SW480 (cell line): ENCODE measurements at regions not wholly inside any gene's neighbourhood (a gene's known extent, or its start where the extent isn't known, plus 50 kb on each side); places are given as distances from the start of the nearest gene placed in this dataset.

Source experiments
- DNase-seq: peaks from one replicate; pipeline ENCODE4 v3.0.0-alpha.2; 2016; ENCODE audit warnings: low spot score

DNA sequence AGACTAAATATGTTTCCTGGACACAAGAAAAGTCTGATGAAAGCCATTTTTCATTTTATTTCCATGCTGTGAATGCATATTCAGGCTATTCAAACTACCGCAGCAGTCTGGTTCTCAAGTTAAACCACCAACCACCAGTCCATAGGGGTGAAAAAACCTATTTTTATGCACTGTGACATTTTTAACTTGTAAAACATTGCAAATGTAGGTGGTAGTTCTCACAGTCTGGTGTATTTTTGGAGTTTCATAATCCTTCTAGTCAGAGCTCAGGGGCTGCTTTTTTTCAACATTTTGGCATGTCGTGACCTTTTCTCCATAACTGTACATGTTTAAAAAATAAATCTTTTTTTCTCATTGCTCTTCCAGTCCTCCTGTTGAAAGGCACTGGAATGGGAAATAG lies 907.6 kb upstream of the ADGRL2 start:
- no peak for DNase-seq

DNA sequence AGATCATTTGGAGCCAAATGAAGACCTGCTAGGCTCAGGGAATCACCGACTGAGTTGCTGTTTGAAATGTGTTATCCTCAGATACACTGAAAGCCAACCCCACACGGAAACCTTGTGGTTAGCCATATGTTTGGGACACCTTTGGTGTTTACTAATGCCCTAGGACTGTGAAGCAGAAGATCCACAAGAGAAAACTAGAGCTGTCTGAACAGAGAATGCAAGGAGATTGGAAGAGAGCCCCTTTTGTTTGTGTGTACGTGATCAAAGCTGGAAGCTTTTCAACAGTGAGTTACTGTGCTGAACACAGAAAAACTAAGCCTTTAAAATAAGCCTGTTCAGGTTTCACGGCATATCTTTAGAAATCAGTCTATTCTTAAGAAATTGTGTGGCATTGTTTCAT lies 908.2 kb upstream of the ADGRL2 start:
- no peak for DNase-seq

DNA sequence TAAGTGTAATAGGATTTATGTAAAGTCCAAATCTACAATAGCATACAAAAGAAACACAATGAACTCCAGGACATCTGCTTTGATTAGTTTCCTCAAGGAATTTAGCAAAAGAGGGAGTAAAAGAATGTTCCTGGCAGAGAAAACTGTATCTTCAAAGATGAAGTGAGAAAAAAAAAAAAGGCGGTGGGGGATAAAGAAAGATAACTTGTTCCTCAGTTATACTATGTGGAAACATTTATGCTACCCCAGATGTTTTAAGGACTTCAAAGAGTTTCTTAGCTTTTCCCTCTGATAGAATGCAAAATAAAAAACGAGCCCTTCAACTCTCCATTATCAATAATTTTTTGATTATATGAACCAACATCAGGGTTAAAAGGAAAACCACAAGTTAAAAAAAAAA lies 908.9 kb upstream of the ADGRL2 start:
- DNase-seq, result no peak

DNA sequence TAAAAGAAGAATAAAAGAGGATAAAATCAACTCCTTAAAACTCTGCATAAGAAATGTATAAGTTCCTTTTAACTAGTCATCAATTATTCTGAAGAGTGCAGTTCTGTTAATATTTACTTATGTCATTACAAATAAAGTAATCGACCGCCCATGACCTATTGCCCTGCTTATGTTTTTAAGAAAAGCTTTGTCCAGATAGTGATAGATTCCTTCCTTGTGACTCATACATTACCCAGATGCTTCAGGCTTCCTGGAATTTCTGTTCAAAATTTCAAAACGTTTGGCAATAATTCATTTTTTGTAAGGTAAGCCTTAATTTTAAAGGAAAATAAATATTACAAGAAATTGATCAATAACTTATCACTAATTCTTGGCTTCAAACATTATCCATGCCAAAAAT lies 918.2 kb upstream of the ADGRL2 start:
- no peak for DNase-seq

DNA sequence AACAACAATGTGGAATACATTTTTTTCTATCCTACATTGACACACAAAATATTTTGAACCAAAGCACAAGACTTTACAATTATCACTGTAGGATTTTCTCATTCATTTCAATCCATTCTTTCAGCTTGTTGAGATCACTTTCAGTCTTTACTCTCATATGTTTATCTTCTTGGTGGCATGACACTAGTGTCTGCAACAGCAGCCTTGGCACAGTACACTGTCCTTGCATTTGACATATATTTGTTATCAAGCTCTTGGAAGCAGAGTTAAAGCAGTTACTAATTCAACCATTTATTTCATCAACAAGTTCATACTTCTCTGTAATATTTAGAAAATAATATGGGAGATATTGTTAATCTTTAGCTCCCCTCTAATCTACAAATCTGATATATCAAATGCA lies 922.4 kb upstream of the ADGRL2 start:
- no peak for DNase-seq

DNA sequence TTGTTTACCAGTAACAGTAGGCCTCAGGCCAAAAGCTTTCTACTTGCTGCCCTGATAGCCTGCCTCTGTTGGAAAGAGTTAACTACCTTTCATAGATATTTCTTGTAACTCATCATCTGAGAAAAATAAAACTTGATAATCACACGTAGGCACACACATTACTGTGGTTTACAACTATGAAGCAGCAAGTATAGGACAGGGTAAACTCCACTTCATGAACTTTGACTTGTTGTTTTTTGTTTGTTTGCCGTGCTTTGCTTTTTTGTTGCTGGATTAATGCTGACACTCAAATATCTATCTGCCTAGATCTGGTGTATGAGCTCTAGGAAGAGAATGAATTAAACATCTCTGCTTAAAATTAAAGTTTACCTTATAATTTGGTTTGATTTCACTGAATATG lies 924.7 kb upstream of the ADGRL2 start:
- no peak for DNase-seq

DNA sequence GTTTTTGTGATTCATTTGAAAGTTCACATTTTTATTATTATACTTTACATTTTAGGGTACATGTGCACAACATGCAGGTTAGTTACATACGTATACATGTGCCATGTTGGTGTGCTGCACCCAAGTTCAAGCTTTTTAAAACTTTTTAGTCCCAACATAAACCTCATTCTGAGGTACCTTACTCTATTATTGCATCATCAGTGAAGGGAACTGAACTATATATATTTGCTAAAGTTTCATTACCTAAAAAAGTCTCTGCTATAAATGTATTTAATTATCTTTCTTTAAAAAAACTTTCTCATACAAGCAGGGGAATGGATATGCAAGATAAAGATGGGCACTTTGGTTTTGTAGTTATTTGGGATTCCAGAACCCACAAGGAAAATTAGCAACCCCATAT lies 931.4 kb upstream of the ADGRL2 start:
- DNase-seq, result no peak

DNA sequence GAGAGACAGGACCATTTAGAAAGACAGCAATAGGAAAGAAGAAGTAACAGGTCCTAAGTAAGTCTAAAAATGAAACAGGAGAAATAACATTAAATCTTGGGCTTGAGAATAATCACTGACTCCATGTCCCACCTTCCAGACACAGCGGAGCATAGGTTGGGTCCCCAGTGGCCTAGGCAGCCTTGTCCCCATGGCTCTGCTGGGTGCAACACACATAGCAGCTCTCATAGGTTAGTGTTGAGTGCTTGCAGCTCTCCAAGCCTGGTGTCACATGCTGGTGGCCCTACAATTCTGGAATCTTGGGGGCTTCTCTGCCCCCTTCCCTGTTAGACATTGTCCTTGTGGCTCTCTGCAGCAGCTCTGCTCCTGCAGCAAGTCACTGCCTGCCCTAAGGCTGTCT lies 952.8 kb upstream of the ADGRL2 start:
- DNase-seq, result no peak

DNA sequence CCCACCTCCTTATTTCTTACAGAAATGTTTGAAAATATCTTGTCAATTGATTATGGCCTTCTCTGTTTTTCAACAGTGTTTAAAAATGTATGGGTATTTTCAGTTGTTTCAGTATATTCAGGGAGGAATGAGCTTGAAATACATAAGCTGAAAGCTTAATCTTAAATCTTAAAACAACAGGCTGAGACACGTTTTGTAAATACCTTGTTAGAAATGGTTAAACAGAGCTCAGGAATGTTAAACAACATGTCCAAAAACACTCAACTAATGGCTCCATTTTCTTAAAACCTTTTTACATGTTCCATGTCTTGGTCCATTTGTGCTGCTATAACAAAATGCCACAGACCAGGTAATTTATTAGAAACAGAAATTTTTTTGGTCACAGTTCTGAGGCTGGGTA lies 953.8 kb upstream of the ADGRL2 start:
- no peak for DNase-seq

DNA sequence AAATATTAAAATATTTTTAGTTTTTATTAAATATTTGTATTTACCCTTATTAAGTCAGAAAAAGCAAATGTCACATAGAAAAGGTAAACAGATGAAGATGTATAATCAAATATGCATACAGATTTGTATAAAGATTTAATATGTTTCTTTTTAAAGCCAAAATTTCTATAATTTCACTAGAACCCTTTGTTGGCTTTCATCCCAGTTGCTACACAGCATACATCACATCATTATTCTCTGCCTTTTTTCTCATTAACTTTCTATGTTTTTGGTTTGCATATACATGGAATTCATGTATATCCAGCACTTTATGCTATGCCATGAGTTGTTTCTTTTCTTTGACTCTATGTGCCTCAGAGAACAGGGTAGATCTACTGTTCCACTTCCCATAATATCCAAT lies 957.9 kb upstream of the ADGRL2 start:
- DNase-seq, result no peak

DNA sequence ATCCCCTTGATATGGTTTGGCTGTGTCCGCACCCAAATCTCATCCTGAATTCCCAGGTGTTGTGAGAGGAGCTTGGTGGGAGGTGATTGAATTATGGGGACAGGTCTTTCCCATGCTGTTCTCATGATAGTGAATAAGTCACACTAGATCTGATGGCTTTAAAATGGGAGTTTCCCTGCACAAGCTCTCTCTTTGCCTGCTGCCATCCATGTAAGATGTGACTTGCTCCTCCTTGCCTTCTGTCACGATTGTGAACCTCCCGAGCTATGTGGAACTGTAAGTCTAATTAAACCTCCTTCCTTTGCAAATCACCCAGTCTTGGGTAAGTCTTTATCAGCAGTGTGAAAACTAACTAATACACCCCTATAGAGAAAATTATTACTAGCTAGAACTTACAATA lies 959.5 kb upstream of the ADGRL2 start:
- no peak for DNase-seq

DNA sequence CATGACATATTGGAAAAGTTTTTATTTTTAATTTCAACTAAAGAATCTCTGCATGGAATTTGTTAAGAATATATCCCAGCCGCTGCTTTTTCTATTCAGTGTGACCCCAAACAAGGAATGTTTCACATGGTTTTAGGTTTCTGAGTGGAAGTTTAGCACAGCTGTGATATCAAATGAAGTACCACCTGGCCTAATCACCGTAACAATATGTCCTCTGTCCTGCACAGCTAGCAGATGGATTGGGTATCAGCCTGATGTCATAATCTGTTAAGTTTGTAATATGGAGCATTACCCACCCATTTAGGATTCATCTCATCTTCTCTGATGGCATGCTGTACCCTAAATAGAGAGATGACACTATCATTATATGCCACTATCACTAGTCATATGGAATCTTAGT lies 963.7 kb upstream of the ADGRL2 start:
- DNase-seq, result no peak

DNA sequence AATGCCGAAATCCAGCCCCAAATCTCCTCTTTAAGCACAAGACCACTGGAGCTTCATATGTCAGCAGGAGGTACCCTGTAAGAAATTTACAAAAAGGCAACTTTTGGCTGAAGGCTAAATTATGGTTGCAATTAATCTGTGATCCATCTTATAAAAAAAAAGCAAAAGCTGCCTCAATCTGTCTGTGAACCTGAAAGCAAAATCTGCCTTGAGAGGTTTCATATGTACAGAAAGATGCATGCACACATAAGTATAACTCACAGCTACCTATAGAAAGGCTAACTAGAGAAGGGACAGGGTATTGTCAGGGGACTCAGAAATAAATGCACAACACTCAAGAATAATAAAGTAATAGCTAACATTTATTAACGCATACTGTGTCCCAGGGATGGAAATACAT lies 964.2 kb upstream of the ADGRL2 start:
- no peak for DNase-seq

DNA sequence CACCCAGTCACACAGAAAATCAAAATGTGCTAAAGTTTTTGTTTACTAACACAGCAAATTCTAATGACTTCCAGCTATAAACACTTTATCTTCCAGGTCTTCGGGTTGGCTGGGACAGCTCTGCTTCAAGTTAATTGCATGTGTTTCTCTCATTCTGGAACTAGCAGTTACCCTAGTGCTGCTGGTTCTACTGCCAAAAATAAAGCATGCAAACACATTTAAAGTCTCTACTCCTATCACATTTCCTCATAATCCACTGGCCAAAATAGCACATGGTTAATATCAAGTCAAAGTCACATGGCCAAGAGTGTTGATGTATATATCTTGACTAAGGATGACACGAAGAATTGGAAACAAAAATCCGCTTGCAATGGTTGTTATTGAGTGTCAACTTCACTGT lies 973.1 kb upstream of the ADGRL2 start:
- DNase-seq, result no peak

DNA sequence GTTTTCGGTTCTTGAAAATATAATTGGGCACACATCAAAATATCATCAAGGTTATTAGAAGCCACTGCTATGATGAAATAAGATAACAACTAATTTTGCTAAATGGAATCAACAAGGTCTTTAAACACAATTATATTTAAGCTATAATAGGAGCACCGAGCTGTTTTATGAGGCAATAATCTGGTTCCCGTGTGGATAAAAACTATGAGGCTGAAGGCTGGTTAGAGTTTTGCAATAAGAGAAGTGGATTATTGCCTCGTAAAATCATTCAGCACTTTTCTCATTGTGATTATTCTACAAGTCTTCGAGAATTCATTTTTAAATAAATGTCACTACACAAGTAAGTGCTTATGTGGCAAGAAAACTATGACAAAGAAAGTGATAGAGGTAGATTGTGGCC lies 975.7 kb upstream of the ADGRL2 start:
- DNase-seq, result no peak

DNA sequence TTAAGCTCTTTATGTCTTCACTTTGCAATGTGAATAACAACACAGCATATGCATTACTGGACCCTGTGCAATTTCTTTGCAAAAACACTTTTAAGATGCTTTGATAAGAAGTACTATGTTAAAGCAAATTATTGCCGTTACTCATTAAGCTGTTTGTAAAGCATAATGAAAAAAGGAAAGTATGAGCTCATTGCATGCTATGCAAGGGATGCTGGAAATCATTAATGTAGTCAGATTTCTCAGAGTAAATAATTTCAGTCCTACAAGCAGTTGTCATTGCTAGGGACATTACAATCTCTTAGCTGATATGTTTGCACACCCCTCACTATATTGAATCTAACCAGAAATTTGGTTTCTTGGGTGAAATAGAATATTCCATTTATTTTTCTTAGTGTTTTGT lies 982.5 kb upstream of the ADGRL2 start:
- DNase-seq, result no peak

DNA sequence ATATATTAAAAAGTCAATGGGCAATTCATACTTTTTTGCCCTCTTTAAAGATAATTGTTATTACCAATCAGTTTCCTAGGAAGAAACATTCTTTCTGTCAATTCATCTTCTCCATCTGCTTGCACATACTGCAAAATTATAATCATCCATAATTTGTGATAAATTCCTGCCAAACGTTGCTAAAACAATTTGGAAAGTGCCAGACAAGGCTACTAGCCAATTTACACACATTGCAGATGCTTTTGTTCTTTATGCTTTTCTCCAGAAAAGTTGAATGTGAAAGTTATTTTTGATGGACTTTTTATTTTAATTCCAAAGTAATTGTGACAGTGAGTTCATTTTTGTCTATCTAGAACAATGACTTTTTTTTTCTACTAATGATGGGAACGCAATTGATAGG lies 992.8 kb upstream of the ADGRL2 start:
- no peak for DNase-seq

DNA sequence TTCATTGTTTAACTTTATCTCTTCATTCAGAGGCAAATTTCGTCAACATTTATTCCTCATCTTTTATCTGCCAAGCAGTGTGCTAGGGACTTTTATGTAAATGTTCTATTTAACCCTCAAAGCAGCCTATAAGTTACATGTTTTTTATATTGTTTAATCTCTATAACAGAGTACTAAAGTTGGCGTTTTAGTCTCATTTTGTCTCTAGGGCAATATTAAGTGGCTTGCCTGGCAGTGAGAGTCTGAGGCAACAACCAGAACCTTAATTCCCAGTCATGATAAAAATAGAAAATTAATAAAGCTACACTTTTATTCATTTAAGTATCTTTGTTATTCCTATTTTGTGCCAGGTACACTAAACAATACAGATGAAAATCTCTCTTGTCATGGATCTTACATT lies 994.3 kb upstream of the ADGRL2 start:
- DNase-seq, result no peak

DNA sequence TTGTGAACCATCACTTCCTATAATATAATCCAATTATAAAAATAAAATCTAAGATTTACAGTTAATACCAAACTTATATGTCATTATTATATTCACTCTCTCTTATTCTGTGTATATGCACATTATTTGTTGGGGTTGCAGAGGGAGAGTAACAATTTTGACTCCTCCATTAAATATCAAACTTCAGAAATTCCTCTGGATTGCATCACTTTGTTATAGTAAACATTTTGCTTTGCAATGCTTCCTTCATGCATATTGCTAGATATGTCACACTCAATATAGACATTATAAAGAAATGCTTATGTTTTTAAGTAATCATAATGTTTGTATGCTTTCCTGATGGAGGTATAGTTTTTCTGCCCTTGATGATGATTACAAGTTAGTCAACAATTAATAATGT lies 999.0 kb upstream of the ADGRL2 start:
- DNase-seq, result no peak

DNA sequence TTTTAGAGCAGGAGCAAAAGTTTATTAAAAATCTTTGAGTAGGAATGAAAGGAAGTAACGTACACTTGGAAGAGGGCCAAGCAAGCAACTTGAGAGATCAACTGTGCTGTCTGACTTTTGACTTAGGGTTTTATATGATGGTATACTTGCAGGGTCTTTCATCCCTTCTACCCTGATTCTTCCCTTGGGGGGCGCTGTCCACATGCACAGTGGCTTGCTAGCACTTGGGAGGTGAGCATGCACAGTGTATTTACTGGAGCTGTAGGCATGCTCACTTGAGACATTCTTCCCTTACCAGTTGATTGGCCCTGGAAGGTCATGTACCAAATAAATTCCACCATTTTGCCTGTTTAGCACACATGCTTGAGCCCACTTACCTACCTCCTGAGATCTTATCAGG lies 1001.3 kb upstream of the ADGRL2 start:
- DNase-seq, result no peak

DNA sequence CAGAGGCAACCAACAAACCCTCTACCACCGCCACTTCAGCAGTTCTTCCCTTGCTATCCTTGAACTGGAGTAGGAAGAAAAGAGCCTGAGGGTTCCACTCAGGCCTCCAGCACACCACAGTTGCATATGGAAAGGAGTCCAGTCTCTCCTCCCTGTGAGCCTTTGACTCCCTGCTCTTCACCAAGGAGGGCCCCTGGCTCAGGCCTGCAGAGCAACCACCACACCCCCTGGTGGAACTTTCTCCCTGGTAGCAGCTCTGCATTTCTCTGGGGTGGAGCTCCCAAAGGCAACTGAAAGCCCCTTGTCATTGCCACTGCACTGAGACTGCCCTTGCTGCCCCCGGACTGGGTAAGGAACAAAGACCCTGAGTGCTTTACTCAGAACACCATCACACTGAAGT lies 1021.5 kb upstream of the ADGRL2 start:
- DNase-seq, result no peak

DNA sequence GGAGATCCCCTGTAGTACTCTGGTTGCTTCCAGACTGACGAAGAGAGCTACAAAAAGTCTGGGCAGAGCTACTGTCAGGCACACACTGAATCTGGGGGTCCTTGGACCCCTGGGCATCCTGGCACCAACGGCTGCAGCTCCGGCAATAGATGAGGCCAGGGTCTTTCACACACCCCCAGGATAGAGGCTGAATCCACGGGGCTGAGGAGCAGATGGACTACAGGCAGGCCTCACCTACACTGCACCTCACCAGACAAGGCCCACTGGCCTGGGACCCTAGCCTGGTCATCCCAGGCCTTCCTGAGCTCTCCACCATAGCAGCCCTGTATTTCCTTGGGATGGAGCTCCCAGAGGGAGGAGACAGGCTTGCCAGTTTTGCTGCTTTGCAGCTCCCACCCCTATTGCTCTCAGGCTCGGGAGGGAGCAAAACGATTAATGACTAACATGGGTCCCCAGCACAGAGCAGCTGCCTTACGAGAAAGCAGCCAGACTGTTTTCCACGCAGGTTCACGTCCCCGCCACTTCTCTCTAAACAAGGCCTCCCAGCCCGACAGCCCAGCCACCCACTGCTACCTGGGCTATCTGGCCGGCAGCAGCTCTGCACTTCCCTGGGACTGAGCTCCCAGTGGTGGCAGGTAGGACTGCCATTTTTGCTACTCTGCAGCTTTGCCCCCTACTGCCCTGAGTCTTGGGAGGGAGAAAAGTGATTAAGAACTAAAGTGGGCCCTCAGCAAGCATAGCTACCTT lies 1022.5 kb upstream of the ADGRL2 start:
- DNase-seq, result no peak

DNA sequence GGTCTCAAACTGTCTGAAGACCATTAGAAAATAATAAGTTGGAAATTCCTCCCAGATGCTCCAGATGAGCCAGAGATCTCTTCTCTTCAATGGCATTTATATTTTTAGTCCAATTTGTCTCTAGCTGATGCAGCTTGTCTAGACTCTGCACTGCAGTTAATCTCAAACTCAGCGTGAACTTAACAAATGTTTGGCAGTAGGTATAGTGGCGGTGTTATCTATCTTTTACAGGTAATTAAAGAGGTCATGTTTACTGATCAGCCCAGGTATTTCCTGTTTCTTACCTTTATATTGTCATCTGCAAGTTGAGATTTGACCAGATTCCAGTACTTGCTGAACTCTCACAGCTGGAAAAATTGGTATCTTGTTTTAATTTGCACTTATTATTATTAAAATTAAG lies 1024.5 kb upstream of the ADGRL2 start:
- DNase-seq, result no peak

DNA sequence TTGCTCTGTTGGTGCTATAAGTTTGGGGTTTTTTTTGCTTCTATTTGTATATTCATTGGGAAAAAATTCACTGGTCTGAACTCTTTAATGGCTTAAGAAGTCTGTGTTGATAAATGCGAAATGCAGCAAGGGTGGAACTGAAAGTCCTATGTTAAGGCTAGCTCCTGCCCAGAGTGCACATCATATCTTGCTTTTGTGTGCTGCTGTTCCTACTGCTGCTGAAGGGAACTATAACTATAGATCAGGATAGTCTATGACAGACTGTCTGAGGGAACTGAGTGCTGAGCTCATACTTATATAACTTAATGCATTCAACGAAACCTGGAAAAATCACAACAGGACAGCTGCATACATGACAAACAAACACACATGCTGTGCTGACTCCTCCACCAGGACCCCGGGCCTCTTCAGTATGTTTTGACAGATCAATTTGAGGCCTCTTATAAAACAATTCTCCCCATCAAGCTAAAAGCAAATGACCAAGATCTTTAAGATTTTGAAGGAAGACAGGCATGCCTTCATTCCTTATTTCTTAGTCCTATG lies 1031.5 kb upstream of the ADGRL2 start:
- DNase-seq, result no peak

DNA sequence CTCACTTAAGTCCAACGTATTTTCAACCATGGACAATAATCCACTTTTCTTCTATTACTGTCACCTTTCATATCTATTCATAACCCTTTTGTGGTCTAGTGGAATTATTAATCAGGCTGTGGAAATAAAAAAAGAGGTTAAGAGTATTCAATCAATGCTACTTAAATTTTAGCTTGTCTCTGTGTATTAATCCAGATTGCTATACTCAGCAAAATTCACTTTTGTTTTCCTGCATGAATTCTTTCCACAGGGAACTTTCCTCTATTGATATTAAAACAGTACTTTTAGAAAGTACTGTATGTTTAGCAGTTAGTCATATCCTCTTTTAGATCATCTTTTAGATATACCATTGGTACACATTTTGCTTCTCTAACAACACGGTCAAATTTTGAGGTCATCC lies 1033.0 kb upstream of the ADGRL2 start:
- DNase-seq, result no peak
